AG04449 (cell line): ENCODE measurements at regions not wholly inside any gene's neighbourhood (a gene's known extent, or its start where the extent isn't known, plus 50 kb on each side); places are given as distances from the start of the nearest gene placed in this dataset.

Experiments
- CTCF ChIA-PET: fragments of 350-600 bp; formaldehyde crosslinking; extraction: SDS; loops from one replicate; lab custom pipeline; 2021; ENCODE audit warnings: antibody characterized with exemption; lab: Yijun Ruan, JAX
- POLR2A ChIA-PET: fragments of 400-600, 350-600 bp; formaldehyde crosslinking; extraction: SDS; loops from one replicate; lab custom pipeline; 2020; ENCODE audit warnings: antibody characterized with exemption, inconsistent platforms; lab: Yijun Ruan, JAX
- DNase-seq: peaks from one replicate; pipeline ENCODE4 v3.0.0-alpha.2; 2010; ENCODE audit warnings: low read depth, low spot score
- H3K4me3 ChIP-seq: 2 replicates; pipeline ENCODE4 v1.5.1; 2011; ENCODE audit warnings: low read depth, mild to moderate bottlenecking, control low read depth, low read length
- CTCF ChIP-seq: IDR thresholded peaks from one replicate; pipeline ENCODE4 v1.5.1; 2011; ENCODE audit warnings: mild to moderate bottlenecking, moderate library complexity, low read length, control low read depth, inconsistent platforms; ENCODE audit not compliant: insufficient read depth; ENCODE audit errors: missing control alignments

- no peak overlapping the region for H3K4me3 ChIP-seq
- DNase-seq, result no peak
- POLR2A ChIA-PET, result no interaction called here
- CTCF ChIA-PET, result interaction anchor here (0.7 kb wide), 1 partner anchor 207 kb away, joined by 4 read pairs; no protein-coding TSS in a partner anchor
- no peak for TF ChIP-seq CTCF
Observed at GRCh38 chr4:79638735-79639134, 230.7 kb upstream of the GK2 start.

- POLR2A ChIA-PET, result no interaction called here
- H3K4me3 ChIP-seq, result no peak overlapping the region
- no peak for TF ChIP-seq CTCF
- CTCF ChIA-PET, result interaction anchor here (1.3 kb wide), 1 partner anchor 12 kb away, joined by 4 read pairs; no protein-coding TSS in a partner anchor
- DNase-seq, result no peak
Observed at GRCh38 chr4:79636991-79637390, 229.0 kb upstream of the GK2 start.

GRCh38 chr4:79634111-79634510 lies 226.1 kb upstream of the GK2 start:
- H3K4me3 ChIP-seq, result no peak overlapping the region
- no peak for TF ChIP-seq CTCF
- POLR2A ChIA-PET, result no interaction called here
- CTCF ChIA-PET, result no interaction called here
- no peak for DNase-seq

DNA sequence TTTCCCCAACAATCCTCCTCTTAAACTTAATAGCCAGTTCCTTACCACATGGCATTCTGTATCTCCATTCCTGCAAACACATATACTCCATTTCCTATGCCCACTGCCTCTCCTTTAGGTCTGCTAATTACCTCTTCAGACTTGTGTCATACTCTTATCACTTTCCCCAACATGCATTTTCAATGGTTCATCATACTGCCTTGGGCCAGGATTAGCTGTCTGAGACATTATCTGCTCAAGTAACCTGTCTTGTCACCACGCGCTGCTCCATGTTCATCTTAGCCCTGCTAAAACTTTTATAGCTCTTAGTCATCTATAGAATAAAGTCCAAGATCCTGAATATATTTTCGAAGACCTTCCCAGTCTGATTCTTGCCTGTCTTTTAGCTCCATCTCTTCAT lies 224.1 kb upstream of the GK2 start:
- TF ChIP-seq CTCF, result no peak
- ChIA-PET CTCF (no interaction called here), POLR2A (no interaction called here)
- no peak for DNase-seq
- H3K4me3 ChIP-seq, result no peak overlapping the region

DNA sequence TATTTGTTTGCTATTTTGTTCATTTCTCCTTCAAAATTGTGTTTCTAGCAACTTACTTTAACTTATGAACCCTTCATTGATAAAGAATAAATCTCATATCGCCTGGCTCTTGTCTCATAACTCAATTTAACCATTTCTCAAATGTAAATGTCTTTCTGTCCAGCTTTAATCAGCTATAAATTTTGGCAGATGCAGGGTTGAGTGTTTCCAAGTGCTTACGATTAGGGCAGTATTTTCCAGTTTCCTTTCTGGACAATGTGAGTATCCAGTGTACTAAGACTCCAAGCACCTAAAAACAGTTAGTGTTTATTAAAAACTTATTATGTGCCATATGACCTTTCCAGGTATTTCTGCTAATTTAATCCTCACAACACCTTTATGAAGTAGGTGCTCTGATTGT lies 218.6 kb upstream of the GK2 start:
- H3K4me3 ChIP-seq, result no peak overlapping the region
- POLR2A ChIA-PET, result no interaction called here
- CTCF ChIA-PET, result no interaction called here
- DNase-seq, result no peak
- no peak for TF ChIP-seq CTCF

- CTCF ChIA-PET, result no interaction called here
- no peak for TF ChIP-seq CTCF
- POLR2A ChIA-PET, result no interaction called here
- H3K4me3 ChIP-seq, result no peak overlapping the region
- no peak for DNase-seq
Observed at GRCh38 chr4:79626101-79626500, 218.1 kb upstream of the GK2 start.

- no peak for TF ChIP-seq CTCF
- ChIA-PET CTCF (interaction anchor here (1.4 kb wide), 1 partner anchor 12 kb away, joined by 4 read pairs; no protein-coding TSS in a partner anchor), POLR2A (no interaction called here)
- no peak overlapping the region for H3K4me3 ChIP-seq
- no peak for DNase-seq
Observed at GRCh38 chr4:79625361-79625760, 217.3 kb upstream of the GK2 start.
